GM12873 (cell line): ENCODE measurements at regions not wholly inside any gene's neighbourhood (a gene's known extent, or its start where the extent isn't known, plus 50 kb on each side); places are given as distances from the start of the nearest gene placed in this dataset.

Experiments used
- CTCF ChIP-seq: IDR thresholded peaks from 2 replicates; pipeline ENCODE4 v1.5.1; 2012; ENCODE audit warnings: low read depth, mild to moderate bottlenecking, moderate library complexity, low read length, control low read depth; ENCODE audit not compliant: insufficient read depth; ENCODE audit errors: missing control alignments

DNA sequence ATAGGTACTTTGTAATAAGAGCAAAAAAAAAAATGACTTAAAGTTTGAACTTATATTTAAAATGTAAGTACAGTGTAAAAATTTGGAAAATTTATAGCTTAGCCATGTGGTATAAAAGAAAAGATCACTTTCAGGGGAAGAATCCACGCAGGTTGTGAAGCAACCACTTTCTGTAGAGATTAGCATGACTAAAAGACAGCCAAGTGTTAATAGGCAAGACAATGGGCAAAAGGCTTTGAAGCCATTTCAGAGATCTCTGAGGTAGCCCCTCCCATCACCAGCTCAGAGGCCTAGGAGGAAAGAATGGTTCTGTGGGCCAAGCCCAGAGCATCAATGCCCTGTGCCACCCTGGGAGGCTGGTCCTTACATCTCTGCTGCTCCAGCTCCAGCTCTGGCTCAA is 346.3 kb upstream of the CHD1 start:
- no peak for TF ChIP-seq CTCF

DNA sequence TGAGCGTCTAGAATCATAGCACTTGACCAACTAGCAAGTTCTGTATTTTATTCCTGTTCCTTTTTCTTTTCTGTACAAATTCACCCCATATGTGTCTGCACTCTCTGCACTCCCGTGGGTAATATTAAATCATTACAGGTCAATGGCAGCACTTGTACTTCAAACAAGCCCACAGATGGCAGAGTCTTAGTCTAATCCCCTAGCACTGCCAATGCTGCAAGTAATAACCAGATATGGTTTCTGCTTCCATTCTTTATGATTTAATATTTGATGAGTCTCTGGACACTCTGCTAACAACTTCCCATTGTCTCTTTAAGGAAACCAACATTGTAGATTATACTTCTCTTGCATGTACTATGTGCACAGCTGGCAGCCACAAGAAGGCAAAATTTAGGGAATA is 343.8 kb upstream of the CHD1 start:
- TF ChIP-seq CTCF, result no peak

- no peak for TF ChIP-seq CTCF
Observed at GRCh38 chr5:99258819-99259218, 330.0 kb upstream of the CHD1 start.

DNA sequence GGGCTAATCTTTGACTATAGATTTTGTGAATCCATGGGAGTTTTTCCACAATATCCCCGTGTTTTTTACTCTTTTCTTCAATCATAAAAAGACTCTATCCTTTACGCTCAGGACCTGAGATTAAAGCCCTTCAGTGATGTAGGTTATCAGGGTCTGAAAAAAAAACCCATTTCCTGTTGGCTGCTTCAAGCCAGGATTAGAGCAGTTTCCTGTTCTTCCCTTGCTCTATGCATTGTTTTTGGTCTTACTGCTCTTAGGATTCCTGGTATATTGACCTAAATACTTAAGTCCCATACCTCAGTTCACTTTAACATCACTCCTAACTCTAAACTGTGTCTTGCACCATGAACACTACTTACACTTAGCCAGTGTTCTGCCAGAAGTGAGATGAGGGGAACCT is 319.3 kb upstream of the CHD1 start:
- TF ChIP-seq CTCF, result no peak

GRCh38 chr5:99247346-99247745 is 318.5 kb upstream of the CHD1 start:
- no peak for TF ChIP-seq CTCF

DNA sequence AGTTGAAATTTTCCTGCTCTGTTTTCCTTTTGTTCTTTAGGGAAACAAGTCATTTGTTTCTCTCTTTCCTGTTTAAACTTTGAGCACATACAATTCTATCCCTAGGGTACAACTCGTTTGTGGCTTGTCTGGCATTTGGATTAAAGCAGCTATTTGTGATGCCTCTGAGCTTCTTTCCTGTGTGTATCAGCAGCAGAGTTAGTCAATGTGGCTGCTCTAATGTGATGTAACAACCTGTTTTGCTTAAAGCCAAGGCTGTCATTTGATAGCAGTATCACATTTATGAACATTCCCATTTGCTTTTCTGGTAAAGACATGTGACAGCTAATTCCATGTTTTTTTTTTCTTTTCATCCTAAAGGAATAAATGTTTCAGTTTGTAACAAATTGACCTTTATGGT is 314.3 kb upstream of the CHD1 start:
- TF ChIP-seq CTCF, result no peak

- no peak for TF ChIP-seq CTCF
Observed at GRCh38 chr5:99239826-99240360, 311.1 kb upstream of the CHD1 start.
